ENCODE measurements at regions not wholly inside any gene's neighbourhood (a gene's known extent, or its start where the extent isn't known, plus 50 kb on each side); places are given as distances from the start of the nearest gene placed in this dataset.

DNA sequence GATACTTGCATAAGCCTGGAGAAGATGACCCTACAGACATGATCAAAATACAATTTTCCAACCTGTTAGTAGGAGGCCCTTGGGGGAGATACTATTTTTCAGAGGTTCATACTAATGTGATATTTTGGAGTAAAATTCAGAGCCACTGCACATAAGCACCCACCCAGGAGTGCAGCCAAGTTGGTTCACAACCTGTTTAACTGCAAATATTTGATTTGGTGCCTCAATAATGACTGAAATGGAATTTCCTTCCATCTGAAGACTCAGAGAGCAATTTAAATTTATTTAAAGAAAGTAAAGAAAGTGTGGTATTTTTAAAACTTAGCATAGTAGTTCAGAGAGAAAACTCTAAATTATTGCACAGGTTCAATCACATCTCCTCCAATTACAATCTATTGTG is 77.5 kb upstream of the FBN2 start (continued):
- TF ChIP-seq, protein P1, sequence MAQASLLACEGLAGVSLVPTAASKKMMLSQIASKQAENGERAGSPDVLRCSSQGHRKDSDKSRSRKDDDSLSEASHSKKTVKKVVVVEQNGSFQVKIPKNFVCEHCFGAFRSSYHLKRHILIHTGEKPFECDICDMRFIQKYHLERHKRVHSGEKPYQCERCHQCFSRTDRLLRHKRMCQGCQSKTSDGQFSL (CRISPR knock-in tag; IDR thresholded peaks at IDR 0.05), result no peak

DNA sequence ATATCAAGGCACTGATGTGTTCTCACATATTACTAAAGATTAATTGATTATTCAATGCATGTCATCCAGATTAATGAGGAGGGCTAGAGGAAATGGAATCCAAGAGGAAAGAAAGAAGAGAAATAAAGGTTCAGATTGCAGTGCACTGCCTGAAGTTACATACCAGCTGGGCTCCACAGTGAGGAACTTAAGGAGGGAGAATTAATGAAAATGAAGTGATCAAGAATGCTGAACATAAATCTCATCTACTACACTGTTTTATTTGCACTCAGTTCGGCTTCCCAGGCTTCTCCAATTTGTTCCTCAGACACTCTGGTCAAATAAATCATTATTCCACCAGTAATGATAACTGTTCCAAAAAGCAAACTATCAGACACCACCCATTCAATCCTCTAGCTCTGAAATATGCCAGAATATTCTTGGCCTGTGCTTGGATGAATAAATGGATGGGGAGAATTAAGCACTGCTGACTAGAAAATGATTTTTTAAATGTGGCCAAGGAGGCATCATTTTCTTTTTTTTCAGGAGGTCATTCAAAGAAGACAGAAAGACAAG is 88.6 kb upstream of the FBN2 start:
- POLR2A ChIA-PET, result no interaction called here

DNA sequence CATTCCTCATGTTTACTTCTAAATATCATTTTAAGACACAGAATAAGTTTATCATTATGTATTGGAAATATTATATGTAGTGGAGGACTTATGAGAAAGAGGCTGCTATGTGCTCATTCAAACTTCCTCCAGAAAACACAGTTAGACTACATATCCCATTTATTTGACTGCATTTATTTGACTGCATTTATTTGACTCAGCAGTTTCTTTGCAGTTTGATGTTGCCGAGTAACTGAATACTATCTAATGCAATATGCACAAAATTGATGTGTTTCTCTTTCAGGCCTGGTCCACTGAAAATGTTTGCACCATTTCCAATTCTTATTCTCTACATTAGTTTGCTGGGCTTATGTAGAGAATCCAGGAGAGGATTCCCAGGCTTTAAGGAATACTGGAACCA is 89.9 kb upstream of the FBN2 start:
- in situ Hi-C loops (cut with HindIII; ENCODE audit: extremely low pct_ligation_motif_present, low pct_unique_long_range_greater_than_20kb), result no loop called here
- POLR2A ChIA-PET, result no interaction called here
- H4K20me1 ChIP-seq (ENCODE audit: insufficient read depth, low read length), result no peaks in the 10 kb centered on the region
- intact Hi-C loops (cut with micrococcal nuclease; ENCODE audit: unreplicated experiment), result no loop called here
- no peak overlapping the region for H3K4me2 ChIP-seq (ENCODE audit: low read depth, low read length)
- no peak overlapping the region for H3K9ac ChIP-seq (ENCODE audit: insufficient read depth, low read depth, low read length)
- no peak overlapping the region for H3K4me3 ChIP-seq (replicated peaks in 1 of 3; ENCODE audit: insufficient read depth in 1 of 3, low read depth in 2 of 3, low read length in 3 of 3)
- H3K27ac ChIP-seq (ENCODE audit: extremely low read length, insufficient read depth, low read length), result no peak overlapping the region
- WGBS (ENCODE audit: low lambda C conversion rate), result 0% methylated on average over 1 of the region's 1 CpG
- no peaks in the 10 kb centered on the region for H3K9me3 ChIP-seq (ENCODE audit: low read length)
- peak; percentile 61 for TF ChIP-seq MAFF (IDR thresholded peaks at IDR 0.05; ENCODE audit: low read depth, low read length)
- no peak for TF ChIP-seq RAD21 (CRISPR knock-in tag; IDR thresholded peaks at IDR 0.05)
- TF ChIP-seq MAFK (conservative IDR thresholded peaks at IDR 0.05 in 1 of 2, IDR thresholded peaks at IDR 0.05 in 1 of 2; ENCODE audit: low read length in 2 of 2), result peak; percentile 22 to 77; a peak in 3 of 4 replicates
- no peaks in the 10 kb centered on the region for H3K27me3 ChIP-seq (ENCODE audit: control insufficient read depth in 1 of 2, insufficient read depth in 2 of 2, low read length in 2 of 2)
- BruUV-seq (replicated peaks), result no TSS peak
- FAIRE-seq (no peak), ATAC-seq (no peak), DNase-seq (ENCODE audit: low spot score) (no peak)
- no peaks in the 10 kb centered on the region for H3K79me2 ChIP-seq (ENCODE audit: insufficient read depth, low read length)
- no peaks in the 10 kb centered on the region for H3K36me3 ChIP-seq (replicated peaks in 1 of 2; ENCODE audit: control insufficient read depth in 1 of 2, insufficient read depth in 2 of 2, low read length in 2 of 2)
- CTCF ChIA-PET (ENCODE audit: low intra/inter-chr PET ratio, low total read pairs), result no interaction called here
- H2AFZ ChIP-seq (ENCODE audit: low read length), result no peak overlapping the region
- H3K4me1 ChIP-seq (ENCODE audit: insufficient read depth, low read length), result no peaks in the 10 kb centered on the region

More for the DNA sequence above, 88.6 kb upstream of the FBN2 start:
- H3K27ac ChIP-seq (ENCODE audit: extremely low read length, insufficient read depth, low read length), result no peak overlapping the region
- DNase-seq (ENCODE audit: low spot score) (no peak), FAIRE-seq (no peak), ATAC-seq (no peak)
- no peaks in the 10 kb centered on the region for H3K27me3 ChIP-seq (ENCODE audit: control insufficient read depth in 1 of 2, insufficient read depth in 2 of 2, low read length in 2 of 2)
- in situ Hi-C loops (cut with HindIII; ENCODE audit: extremely low pct_ligation_motif_present, low pct_unique_long_range_greater_than_20kb), result no loop called here
- H3K9ac ChIP-seq (ENCODE audit: insufficient read depth, low read depth, low read length), result no peak overlapping the region
- no peaks in the 10 kb centered on the region for H3K79me2 ChIP-seq (ENCODE audit: insufficient read depth, low read length)
- H2AFZ ChIP-seq (ENCODE audit: low read length), result no peak overlapping the region
- WGBS (ENCODE audit: low lambda C conversion rate), result 0% methylated on average over 1 of the region's 1 CpG
- no peak overlapping the region for H3K4me3 ChIP-seq (replicated peaks in 1 of 3; ENCODE audit: insufficient read depth in 1 of 3, low read depth in 2 of 3, low read length in 3 of 3)
- H3K4me1 ChIP-seq (ENCODE audit: insufficient read depth, low read length), result no peaks in the 10 kb centered on the region
- no peak for TF ChIP-seq MEIS2 (CRISPR knock-in tag; IDR thresholded peaks at IDR 0.05)
- TF ChIP-seq ZNF598 (CRISPR knock-in tag; IDR thresholded peaks at IDR 0.05; ENCODE audit: borderline replicate concordance), result no peak
- TF ChIP-seq SMARCC2 (IDR thresholded peaks at IDR 0.05), result no peak
- TF ChIP-seq JARID2 (CRISPR knock-in tag; IDR thresholded peaks at IDR 0.05; ENCODE audit: insufficient replicate concordance), result no peak
- no peak for TF ChIP-seq ZNF121 (CRISPR knock-in tag; IDR thresholded peaks at IDR 0.05)
- no peak for TF ChIP-seq ZNF788 (CRISPR knock-in tag; IDR thresholded peaks at IDR 0.05; ENCODE audit: borderline replicate concordance)
- H3K4me2 ChIP-seq (ENCODE audit: low read depth, low read length), result no peak overlapping the region
- no TSS peak for BruUV-seq (replicated peaks)
- intact Hi-C loops (cut with micrococcal nuclease; ENCODE audit: unreplicated experiment), result no loop called here
- H3K36me3 ChIP-seq (replicated peaks in 1 of 2; ENCODE audit: control insufficient read depth in 1 of 2, insufficient read depth in 2 of 2, low read length in 2 of 2), result no peaks in the 10 kb centered on the region
- no peaks in the 10 kb centered on the region for H4K20me1 ChIP-seq (ENCODE audit: insufficient read depth, low read length)
- no peaks in the 10 kb centered on the region for H3K9me3 ChIP-seq (ENCODE audit: low read length)
- CTCF ChIA-PET (ENCODE audit: low intra/inter-chr PET ratio, low total read pairs), result no interaction called here

All from HepG2 (cell line).